ENCODE measurements at regions not wholly inside any gene's neighbourhood (a gene's known extent, or its start where the extent isn't known, plus 50 kb on each side); places are given as distances from the start of the nearest gene placed in this dataset.

DNA sequence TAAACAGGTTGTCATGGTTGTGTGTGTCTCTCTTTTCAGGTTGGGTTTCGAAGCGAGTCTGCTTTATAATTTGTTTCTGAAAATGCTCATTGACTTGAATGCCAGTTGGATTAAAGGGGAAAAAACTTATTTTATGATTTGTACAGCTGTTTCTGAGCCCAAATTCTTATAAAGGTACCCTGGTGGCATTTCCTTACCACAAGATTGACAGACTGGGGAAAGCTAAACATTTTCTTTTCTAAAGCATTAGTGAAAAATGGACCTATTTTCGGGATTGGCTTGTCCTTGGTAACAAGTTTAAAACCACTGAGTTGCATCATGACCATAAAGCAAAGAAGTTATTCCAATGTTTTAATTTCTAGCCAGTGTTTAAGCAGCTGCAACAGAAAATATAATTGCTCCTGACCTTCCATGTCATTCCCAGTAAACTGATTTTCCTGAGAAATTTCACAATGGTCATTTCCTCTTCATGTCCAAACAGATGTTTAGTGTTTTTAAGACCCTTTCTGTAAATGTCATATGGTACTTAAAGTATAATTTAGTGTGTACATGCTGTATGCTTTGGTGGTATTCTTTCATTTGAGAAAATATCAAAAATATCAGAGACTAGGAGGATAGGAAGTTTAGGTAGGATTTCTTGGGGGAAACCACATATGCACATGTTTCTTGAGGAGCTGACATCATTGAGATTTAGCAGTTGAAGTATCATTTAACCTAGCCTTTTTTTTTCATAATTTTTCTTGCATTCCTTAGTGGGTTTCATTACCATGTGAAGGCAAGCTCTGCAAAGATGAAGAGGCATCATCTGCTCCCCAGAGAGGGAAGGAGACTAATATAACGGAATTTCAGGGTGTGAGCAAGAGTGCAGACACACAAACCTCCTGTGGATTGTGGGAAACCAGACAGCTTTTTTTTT is 667.1 kb upstream of the RGMB start:
- no peak overlapping the region for H3K4me3 ChIP-seq (ENCODE audit: low read depth, low read length)
- no peaks in the 10 kb centered on the region for H3K9me3 ChIP-seq (ENCODE audit: control insufficient read depth, insufficient read depth, low read depth, low read length)
- POLR2A ChIA-PET, result no interaction called here
- H3K4me1 ChIP-seq (ENCODE audit: control insufficient read depth, insufficient read depth, low read length), result no peaks in the 10 kb centered on the region
- no peak for TF ChIP-seq ZNF274 (IDR thresholded peaks at IDR 0.05; ENCODE audit: low read length)
- no peak for TF ChIP-seq ZNF274 (tag by site-specific recombination; IDR thresholded peaks at IDR 0.05; ENCODE audit: borderline replicate concordance)
- TF ChIP-seq KLF8 (tag by site-specific recombination; IDR thresholded peaks at IDR 0.05), result no peak
- TF ChIP-seq ZNF473 (tag by site-specific recombination; IDR thresholded peaks at IDR 0.05), result no peak
- no peak for TF ChIP-seq HOXC10 (CRISPR knock-in tag; IDR thresholded peaks at IDR 0.05)
- no peak for TF ChIP-seq ZNF561 (tag by site-specific recombination; IDR thresholded peaks at IDR 0.05; ENCODE audit: borderline replicate concordance)
- TF ChIP-seq, protein P1, sequence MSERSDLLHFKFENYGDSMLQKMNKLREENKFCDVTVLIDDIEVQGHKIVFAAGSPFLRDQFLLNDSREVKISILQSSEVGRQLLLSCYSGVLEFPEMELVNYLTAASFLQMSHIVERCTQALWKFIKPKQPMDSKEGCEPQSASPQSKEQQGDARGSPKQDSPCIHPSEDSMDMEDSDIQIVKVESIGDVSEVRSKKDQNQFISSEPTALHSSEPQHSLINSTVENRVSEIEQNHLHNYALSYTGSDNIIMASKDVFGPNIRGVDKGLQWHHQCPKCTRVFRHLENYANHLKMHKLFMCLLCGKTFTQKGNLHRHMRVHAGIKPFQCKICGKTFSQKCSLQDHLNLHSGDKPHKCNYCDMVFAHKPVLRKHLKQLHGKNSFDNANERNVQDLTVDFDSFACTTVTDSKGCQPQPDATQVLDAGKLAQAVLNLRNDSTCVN (tag by site-specific recombination; optimal IDR thresholded peaks at IDR 0.05), result no peak
- no peak for TF ChIP-seq ZNF155 (tag by site-specific recombination; IDR thresholded peaks at IDR 0.05)
- no peak for TF ChIP-seq SP2 (tag by site-specific recombination; IDR thresholded peaks at IDR 0.05)
- no peak for TF ChIP-seq ZNF585B (tag by site-specific recombination; IDR thresholded peaks at IDR 0.05)
- TF ChIP-seq ZNF23 (tag by site-specific recombination; IDR thresholded peaks at IDR 0.05; ENCODE audit: borderline replicate concordance), result no peak
- TF ChIP-seq, protein P2, sequence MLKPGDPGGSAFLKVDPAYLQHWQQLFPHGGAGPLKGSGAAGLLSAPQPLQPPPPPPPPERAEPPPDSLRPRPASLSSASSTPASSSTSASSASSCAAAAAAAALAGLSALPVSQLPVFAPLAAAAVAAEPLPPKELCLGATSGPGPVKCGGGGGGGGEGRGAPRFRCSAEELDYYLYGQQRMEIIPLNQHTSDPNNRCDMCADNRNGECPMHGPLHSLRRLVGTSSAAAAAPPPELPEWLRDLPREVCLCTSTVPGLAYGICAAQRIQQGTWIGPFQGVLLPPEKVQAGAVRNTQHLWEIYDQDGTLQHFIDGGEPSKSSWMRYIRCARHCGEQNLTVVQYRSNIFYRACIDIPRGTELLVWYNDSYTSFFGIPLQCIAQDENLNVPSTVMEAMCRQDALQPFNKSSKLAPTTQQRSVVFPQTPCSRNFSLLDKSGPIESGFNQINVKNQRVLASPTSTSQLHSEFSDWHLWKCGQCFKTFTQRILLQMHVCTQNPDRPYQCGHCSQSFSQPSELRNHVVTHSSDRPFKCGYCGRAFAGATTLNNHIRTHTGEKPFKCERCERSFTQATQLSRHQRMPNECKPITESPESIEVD (tag by site-specific recombination; IDR thresholded peaks at IDR 0.05), result no peak
- no peak for TF ChIP-seq FEZF1 (tag by site-specific recombination; IDR thresholded peaks at IDR 0.05)
- TF ChIP-seq, protein P3, sequence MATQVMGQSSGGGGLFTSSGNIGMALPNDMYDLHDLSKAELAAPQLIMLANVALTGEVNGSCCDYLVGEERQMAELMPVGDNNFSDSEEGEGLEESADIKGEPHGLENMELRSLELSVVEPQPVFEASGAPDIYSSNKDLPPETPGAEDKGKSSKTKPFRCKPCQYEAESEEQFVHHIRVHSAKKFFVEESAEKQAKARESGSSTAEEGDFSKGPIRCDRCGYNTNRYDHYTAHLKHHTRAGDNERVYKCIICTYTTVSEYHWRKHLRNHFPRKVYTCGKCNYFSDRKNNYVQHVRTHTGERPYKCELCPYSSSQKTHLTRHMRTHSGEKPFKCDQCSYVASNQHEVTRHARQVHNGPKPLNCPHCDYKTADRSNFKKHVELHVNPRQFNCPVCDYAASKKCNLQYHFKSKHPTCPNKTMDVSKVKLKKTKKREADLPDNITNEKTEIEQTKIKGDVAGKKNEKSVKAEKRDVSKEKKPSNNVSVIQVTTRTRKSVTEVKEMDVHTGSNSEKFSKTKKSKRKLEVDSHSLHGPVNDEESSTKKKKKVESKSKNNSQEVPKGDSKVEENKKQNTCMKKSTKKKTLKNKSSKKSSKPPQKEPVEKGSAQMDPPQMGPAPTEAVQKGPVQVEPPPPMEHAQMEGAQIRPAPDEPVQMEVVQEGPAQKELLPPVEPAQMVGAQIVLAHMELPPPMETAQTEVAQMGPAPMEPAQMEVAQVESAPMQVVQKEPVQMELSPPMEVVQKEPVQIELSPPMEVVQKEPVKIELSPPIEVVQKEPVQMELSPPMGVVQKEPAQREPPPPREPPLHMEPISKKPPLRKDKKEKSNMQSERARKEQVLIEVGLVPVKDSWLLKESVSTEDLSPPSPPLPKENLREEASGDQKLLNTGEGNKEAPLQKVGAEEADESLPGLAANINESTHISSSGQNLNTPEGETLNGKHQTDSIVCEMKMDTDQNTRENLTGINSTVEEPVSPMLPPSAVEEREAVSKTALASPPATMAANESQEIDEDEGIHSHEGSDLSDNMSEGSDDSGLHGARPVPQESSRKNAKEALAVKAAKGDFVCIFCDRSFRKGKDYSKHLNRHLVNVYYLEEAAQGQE (tag by site-specific recombination; IDR thresholded peaks at IDR 0.05), result no peak
- TF ChIP-seq KLF7 (tag by site-specific recombination; IDR thresholded peaks at IDR 0.05; ENCODE audit: borderline replicate concordance), result no peak
- no peak for TF ChIP-seq ZNF175 (tag by site-specific recombination; IDR thresholded peaks at IDR 0.05)
- TF ChIP-seq ZFP37 (tag by site-specific recombination; IDR thresholded peaks at IDR 0.05), result no peak
- TF ChIP-seq ZNF404 (tag by site-specific recombination; IDR thresholded peaks at IDR 0.05), result no peak
- TF ChIP-seq, protein P4, sequence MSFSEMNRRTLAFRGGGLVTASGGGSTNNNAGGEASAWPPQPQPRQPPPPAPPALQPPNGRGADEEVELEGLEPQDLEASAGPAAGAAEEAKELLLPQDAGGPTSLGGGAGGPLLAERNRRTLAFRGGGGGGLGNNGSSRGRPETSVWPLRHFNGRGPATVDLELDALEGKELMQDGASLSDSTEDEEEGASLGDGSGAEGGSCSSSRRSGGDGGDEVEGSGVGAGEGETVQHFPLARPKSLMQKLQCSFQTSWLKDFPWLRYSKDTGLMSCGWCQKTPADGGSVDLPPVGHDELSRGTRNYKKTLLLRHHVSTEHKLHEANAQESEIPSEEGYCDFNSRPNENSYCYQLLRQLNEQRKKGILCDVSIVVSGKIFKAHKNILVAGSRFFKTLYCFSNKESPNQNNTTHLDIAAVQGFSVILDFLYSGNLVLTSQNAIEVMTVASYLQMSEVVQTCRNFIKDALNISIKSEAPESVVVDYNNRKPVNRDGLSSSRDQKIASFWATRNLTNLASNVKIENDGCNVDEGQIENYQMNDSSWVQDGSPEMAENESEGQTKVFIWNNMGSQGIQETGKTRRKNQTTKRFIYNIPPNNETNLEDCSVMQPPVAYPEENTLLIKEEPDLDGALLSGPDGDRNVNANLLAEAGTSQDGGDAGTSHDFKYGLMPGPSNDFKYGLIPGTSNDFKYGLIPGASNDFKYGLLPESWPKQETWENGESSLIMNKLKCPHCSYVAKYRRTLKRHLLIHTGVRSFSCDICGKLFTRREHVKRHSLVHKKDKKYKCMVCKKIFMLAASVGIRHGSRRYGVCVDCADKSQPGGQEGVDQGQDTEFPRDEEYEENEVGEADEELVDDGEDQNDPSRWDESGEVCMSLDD (tag by site-specific recombination; IDR thresholded peaks at IDR 0.05), result no peak
- no peak for TF ChIP-seq ZBTB8A (tag by site-specific recombination; IDR thresholded peaks at IDR 0.05)
- CTCF ChIA-PET, result interaction anchor here (0.6 kb wide), 1 partner anchor 609 kb away, joined by 3 read pairs; no protein-coding TSS in a partner anchor
- H3K36me3 ChIP-seq (ENCODE audit: control insufficient read depth in 2 of 2, insufficient read depth in 1 of 2, low read length in 2 of 2), result no peaks in the 10 kb centered on the region
- H3K27ac ChIP-seq (ENCODE audit: extremely low read depth, low read depth, low read length), result no peak overlapping the region
